Fibroblast of upper back skin (primary cell): ENCODE measurements at regions not wholly inside any gene's neighbourhood (a gene's known extent, or its start where the extent isn't known, plus 50 kb on each side); places are given as distances from the start of the nearest gene placed in this dataset.

Experiments
- DNase-seq: peaks from one replicate; pipeline ENCODE4 v3.0.0-alpha.2; 2013

DNA sequence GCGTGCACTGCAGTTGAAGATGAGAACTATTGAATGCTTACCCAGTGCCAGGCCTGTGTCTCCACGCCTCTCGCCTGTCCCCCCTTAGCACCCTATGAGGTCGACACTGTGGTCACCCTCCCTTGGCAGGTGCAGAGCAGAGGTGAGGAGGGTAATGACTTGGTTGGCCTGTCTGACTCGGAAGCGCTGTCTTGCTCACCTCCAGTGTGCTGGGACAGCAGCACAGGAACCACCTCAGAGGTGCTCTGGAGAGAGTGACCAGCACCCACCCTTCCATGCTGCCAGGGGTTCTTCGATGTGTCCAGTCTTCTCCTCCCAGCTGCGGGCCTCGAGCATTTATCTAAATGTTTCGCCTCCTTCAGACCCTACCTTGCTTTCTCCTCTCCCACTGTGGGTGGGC, 178.3 kb upstream of the IRX2 start:
- no peak for DNase-seq

GRCh38 chr5:2921651-2922050, 170.2 kb upstream of the IRX2 start:
- DNase-seq = no peak

- DNase-seq = no peak
Measured at GRCh38 chr5:2921176-2921575, 169.7 kb upstream of the IRX2 start.

DNA sequence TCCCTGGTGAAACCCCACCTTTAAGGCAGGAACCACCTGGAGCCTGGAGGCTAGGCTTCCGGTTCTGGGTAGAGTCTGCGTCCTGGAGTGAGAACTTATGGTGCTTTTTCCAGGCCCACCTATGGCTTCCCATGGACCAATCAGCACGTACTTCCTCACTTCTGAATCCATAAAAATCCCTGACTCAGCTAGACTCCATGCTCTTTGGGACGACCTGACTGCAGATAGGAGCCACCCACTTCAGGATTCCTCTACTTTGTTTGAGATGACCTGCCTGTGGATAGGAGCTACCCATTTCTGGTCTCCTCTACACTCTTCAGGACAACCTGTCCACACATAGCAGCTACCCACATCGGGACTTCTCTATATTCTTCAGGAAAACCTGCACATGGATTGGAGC, 168.8 kb upstream of the IRX2 start:
- DNase-seq = no peak

- DNase-seq = no peak
Measured at GRCh38 chr5:2919310-2920018, 168.0 kb upstream of the IRX2 start.

DNA sequence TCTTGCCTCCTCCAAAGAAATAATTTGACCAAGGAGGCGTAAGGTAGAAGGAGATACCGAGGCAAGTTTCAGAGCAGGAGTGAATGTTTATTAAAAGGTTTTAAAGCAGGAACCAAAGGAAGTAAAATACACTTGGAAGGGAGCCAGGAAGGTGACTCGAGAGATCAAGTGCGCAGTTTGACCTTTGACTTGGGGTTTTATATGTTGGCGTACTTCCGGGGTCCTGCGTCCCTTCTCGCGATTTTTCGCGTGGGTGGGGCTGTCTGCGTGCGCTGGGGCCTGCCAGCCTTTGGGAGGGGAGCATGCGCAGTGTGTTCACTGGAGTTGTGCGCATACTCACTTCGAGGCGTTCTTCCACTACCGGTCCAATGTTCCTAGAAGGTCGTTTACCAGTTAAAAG, 166.0 kb upstream of the IRX2 start:
- no peak for DNase-seq

- DNase-seq = no peak
Measured at GRCh38 chr5:2917093-2917492, 165.6 kb upstream of the IRX2 start.

GRCh38 chr5:2916076-2916682, 164.7 kb upstream of the IRX2 start:
- DNase-seq = no peak

DNA sequence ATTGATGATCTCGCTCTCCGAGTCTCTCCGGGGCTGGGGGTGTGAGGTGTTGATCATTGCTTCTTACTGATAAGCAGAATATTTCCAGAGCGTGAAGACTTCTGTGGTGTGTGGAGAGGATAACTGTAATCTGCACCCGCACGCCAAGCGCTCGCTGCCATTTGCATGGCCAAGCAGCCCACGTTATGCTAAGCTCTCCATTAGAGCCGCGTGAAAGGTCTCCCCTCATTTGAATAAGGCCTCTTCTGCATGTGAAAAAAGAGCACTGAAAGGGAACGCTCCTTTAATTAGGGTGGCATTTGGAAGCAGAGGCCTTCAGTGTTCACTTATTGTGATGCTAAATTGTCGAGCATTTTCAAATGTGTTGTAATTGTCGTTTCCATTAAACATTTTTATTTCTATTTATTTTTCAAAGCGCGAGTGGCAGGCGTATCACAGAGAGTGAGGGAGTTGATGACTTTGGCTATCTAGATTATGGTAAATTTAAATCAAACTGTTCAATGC, 163.6 kb upstream of the IRX2 start:
- DNase-seq = no peak

DNA sequence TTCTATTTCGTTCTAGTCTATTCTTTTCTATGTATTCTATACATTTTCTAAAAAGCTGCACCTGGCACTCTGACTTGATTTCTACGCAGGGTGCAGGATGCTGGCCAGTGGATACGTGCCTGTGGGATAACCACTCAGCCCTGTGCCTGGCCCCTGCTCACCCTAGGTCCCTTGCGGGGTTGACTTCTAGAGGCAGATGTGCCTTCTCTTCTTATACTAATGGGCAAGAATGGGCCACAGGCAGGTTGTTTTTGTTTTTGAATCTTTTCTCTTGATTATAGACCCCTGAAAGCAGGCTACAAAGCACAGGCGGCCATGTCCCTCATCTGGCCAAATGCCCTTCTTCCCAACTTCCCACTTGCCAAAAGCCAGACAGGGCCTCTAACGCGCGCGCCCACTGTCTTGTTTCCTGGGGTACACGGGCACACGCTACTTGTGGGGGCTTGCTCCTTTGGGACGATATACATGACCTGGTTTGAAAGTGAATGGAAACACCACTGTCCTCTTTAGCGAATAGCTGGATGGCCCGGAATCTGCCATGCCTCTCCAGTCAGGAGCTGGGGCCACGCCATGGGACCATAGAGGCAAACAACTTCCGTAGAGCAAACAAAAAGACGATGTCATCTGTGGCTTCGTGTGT, 162.7 kb upstream of the IRX2 start:
- DNase-seq = no peak

DNA sequence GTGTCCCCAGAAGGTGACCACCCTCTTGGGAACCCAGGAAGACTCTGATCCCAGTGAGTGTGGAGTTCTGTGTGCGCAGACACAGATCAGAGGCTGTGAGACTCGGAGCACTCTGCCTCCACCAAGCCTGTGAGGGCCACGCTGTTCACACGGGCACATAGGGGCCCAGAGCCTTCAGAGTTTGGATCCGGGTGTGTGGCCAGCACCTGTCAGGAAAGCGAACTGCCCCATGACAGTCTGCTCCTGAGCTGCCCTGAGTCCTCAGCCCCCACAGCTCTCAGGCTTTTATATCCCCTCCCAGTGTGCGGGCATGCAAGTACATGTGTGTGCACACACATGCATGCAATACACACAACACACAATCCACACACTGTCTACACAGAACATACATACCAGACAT, 161.8 kb upstream of the IRX2 start:
- no peak for DNase-seq

- DNase-seq = no peak
Measured at GRCh38 chr5:2912741-2913140, 161.3 kb upstream of the IRX2 start.

- DNase-seq = no peak
Measured at GRCh38 chr5:2910401-2911175, 159.1 kb upstream of the IRX2 start.

- no peak for DNase-seq
Measured at GRCh38 chr5:2909035-2909434, 157.6 kb upstream of the IRX2 start.

DNA sequence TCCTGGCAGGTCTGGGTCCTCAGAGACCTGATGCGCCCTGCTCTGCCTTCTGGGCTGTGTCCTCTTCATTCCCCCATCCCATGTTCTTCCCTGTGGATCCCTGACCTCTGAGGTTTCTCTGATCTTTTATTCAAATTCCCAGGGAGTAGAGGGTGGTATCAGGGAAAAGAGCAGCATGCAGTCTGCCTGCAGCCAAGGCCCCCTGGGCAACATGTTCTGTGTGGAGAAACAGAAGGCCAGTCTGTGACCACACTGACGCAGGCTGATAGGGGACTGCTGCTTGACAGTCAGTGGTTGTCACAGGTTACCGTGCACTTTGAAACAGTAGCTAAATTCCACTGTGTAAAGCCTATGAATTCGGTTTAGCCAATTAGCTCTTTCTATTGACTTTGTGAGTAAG, 156.6 kb upstream of the IRX2 start:
- no peak for DNase-seq

GRCh38 chr5:2906302-2907090, 155.0 kb upstream of the IRX2 start:
- DNase-seq = no peak

DNA sequence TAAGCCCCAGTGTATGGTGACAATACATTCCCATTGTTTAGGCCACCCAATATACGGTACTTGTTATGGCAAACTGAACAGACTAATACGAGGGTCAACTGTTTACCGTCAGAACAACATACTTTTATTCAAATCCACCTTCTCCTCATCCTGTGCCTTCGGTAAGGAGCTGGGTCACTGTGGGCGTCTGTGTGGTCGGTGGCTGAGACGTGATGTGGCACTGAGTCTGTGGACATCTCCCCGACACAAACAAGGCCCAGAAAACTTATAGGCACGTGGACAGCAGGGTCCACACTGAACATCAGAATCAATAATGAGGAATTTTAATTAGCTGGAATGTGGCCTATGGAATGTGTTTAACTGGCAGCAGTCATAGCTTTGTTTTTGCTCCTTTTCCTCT, 154.3 kb upstream of the IRX2 start:
- no peak for DNase-seq

DNA sequence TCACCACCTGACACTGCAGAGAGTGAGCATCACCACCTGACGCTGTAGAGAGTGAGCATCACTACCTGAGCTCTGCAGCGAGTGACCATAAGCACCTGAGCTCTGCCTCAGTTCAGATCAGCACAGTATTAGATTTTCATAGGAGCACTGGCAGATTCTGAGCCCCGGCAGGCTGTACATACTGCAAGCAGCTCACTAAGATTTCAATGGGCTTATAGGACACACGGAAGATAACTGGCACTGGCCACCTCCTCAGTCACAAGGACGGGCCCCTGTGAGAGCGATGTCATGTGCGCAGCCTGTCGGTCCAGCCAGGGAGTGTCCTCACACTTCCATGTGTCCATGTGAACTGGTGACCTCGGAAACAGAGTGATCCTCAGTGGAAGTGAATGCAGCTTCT, 153.5 kb upstream of the IRX2 start:
- no peak for DNase-seq

- DNase-seq = no peak
Measured at GRCh38 chr5:2904399-2904798, 152.9 kb upstream of the IRX2 start.

- DNase-seq = no peak
Measured at GRCh38 chr5:2903451-2904395, 152.2 kb upstream of the IRX2 start.

- DNase-seq = no peak
Measured at GRCh38 chr5:2902742-2903297, 151.3 kb upstream of the IRX2 start.
